PC-9 (cell line): ENCODE measurements at regions not wholly inside any gene's neighbourhood (a gene's known extent, or its start where the extent isn't known, plus 50 kb on each side); places are given as distances from the start of the nearest gene placed in this dataset.
A peak's percentile ranks its signal among the peaks of the same experiment; 100 is the strongest.

ENCODE experiments used
- BruUV-seq: library from RNA; stranded (reverse); fragments of 400-500 nt; replicated peaks from 2 replicates; lab custom pipeline; 2021; lab: Mats Ljungman, UMichigan
- CTCF ChIA-PET: fragments of 300-600 bp; sonication (Branson Sonifier 250); formaldehyde crosslinking; loops from one replicate; lab custom pipeline; 2022; ENCODE audit warnings: antibody characterized with exemption; lab: Charles Lee
- POLR2A ChIA-PET: fragments of 300-600 bp; sonication (Branson Sonifier 250); formaldehyde crosslinking; loops from one replicate; lab custom pipeline; 2022; ENCODE audit warnings: antibody characterized with exemption; ENCODE audit not compliant: unreplicated experiment; lab: Charles Lee
- DNase-seq, 2 experiments: peaks; one replicate each; pipeline versions ENCODE4 v3.0.0 to v3.0.0-alpha.2; 2015 to 2022; ENCODE audit warnings: mixed read lengths in 1 of 2
- H2AFZ ChIP-seq: fragments of 200-600 bp; sonication (generic); 2 replicates; pipeline ENCODE4 v1.8.1; 2017; ENCODE audit warnings: antibody characterized with exemption
- H3F3A ChIP-seq: fragments of 200-600 bp; sonication (generic); 2 replicates; pipeline ENCODE4 v1.8.1; 2017; ENCODE audit warnings: antibody characterized with exemption, mild to moderate bottlenecking, low read depth; ENCODE audit not compliant: insufficient read depth
- H3K27ac ChIP-seq: fragments of 200-600 bp; sonication (generic); 2 replicates; pipeline ENCODE4 v1.6.1; 2016; ENCODE audit warnings: mixed run types
- H3K27me3 ChIP-seq: fragments of 200-600 bp; sonication (generic); 2 replicates; pipeline ENCODE4 v1.6.1; 2016; ENCODE audit warnings: low read depth, mixed run types; ENCODE audit not compliant: insufficient read depth
- H3K36me3 ChIP-seq: fragments of 200-600 bp; sonication (generic); 2 replicates; pipeline ENCODE4 v1.6.1; 2016; ENCODE audit warnings: low read depth, mixed run types
- H3K4me1 ChIP-seq: fragments of 200-600 bp; sonication (generic); replicated peaks from 2 replicates; pipeline ENCODE4 v1.6.1; 2016; ENCODE audit warnings: mixed run types; ENCODE audit not compliant: insufficient read depth
- H3K4me2 ChIP-seq: fragments of 200-600 bp; sonication (generic); 2 replicates; pipeline ENCODE4 v1.6.1; 2017; ENCODE audit warnings: mixed run types
- H3K4me3 ChIP-seq: fragments of 200-600 bp; sonication (generic); 2 replicates; pipeline ENCODE4 v1.6.1; 2016; ENCODE audit warnings: mixed run types
- H3K79me2 ChIP-seq: fragments of 200-600 bp; sonication (generic); 2 replicates; pipeline ENCODE4 v1.6.1; 2017; ENCODE audit warnings: low read depth, mixed run types
- H3K9me2 ChIP-seq: fragments of 200-600 bp; sonication (generic); 2 replicates; pipeline ENCODE4 v1.8.1; 2017; ENCODE audit warnings: mild to moderate bottlenecking; ENCODE audit not compliant: insufficient read depth
- H3K9me3 ChIP-seq: fragments of 200-600 bp; sonication (generic); 2 replicates; pipeline ENCODE4 v1.8.1; 2016; ENCODE audit warnings: low read depth; ENCODE audit not compliant: insufficient read depth
- H4K20me1 ChIP-seq: fragments of 200-600 bp; sonication (generic); 2 replicates; pipeline ENCODE4 v1.8.1; 2017; ENCODE audit not compliant: insufficient read depth
- EZH2 ChIP-seq: fragments of 200-600 bp; sonication (generic); IDR thresholded peaks from 2 replicates; pipeline ENCODE4 v1.8.0; 2017; ENCODE audit warnings: antibody characterized with exemption, low read depth
- intact Hi-C: fragments of 100-400 bp; cut with micrococcal nuclease; formaldehyde crosslinking; loops from one replicate; pipeline ENCODE4 v1.10.0; 2022; ENCODE audit not compliant: unreplicated experiment
- TF ChIP-seq, protein P1 (sequence below): fragments of 200-600 bp; sonication (generic); conservative IDR thresholded peaks from 2 replicates; pipeline ENCODE4 v1.6.1; 2017; ENCODE audit warnings: mixed run types, antibody characterized with exemption, mild to moderate bottlenecking, moderate library complexity

DNA sequence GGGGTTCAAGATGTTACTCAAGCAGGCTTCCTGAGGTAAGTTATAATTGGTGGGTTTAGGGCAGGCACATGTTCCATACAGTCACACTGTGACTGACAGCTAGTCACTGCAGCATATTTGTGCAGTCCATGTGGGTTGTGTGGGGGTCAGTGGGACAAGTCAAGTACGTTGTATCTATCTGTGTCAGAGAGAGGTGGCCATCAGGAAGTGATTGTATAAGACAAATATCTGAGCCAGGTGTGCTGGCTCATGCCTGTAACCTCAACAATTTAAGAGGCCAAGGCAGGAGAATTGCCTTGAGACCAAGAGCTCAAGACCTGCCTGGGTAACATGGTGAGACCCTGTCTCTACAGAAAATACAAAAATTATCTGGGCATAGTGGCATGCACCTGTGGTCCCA lies 509.3 kb downstream of the CENPC start:
- H3K27ac ChIP-seq, result no peak overlapping the region
- ChIA-PET POLR2A (no interaction called here), CTCF (no interaction called here)
- no peaks in the 10 kb centered on the region for H4K20me1 ChIP-seq
- BruUV-seq, result no TSS peak
- intact Hi-C loops, result no loop called here
- no peaks in the 10 kb centered on the region for H3K27me3 ChIP-seq
- no peaks in the 10 kb centered on the region for H3K36me3 ChIP-seq
- no peak for DNase-seq
- H3K4me2 ChIP-seq, result no peak overlapping the region
- H3K4me1 ChIP-seq, result no peaks in the 10 kb centered on the region
- no peaks in the 10 kb centered on the region for H3K9me3 ChIP-seq
- no peak overlapping the region for H2AFZ ChIP-seq
- TF ChIP-seq, protein P1, sequence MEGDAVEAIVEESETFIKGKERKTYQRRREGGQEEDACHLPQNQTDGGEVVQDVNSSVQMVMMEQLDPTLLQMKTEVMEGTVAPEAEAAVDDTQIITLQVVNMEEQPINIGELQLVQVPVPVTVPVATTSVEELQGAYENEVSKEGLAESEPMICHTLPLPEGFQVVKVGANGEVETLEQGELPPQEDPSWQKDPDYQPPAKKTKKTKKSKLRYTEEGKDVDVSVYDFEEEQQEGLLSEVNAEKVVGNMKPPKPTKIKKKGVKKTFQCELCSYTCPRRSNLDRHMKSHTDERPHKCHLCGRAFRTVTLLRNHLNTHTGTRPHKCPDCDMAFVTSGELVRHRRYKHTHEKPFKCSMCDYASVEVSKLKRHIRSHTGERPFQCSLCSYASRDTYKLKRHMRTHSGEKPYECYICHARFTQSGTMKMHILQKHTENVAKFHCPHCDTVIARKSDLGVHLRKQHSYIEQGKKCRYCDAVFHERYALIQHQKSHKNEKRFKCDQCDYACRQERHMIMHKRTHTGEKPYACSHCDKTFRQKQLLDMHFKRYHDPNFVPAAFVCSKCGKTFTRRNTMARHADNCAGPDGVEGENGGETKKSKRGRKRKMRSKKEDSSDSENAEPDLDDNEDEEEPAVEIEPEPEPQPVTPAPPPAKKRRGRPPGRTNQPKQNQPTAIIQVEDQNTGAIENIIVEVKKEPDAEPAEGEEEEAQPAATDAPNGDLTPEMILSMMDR, result no peak
- no peak for TF ChIP-seq EZH2
- no peak overlapping the region for H3K4me3 ChIP-seq
- H3F3A ChIP-seq, result no peaks in the 10 kb centered on the region
- no peaks in the 10 kb centered on the region for H3K79me2 ChIP-seq
- no peaks in the 10 kb centered on the region for H3K9me2 ChIP-seq

DNA sequence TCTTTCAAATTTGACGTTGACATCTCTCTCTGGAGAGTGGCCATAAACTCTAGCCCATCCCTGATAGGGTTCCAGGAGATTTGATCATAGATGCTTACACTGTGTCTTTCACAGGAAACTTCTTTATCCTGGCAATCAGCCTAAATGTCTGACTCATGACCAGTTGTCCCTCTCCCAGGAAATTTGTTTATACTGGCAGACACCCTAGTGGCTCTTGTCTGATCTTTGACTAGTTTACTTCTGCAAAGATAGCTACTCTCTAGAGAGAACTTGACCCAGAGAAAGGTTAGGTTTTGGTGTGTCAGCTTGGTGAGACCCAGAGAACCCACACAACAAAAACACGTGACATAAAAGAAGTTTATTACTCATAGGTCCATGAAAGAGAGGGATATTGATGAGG lies 509.8 kb downstream of the CENPC start:
- no peak for TF ChIP-seq EZH2
- TF ChIP-seq, protein P1, result no peak
- no peak overlapping the region for H3K4me2 ChIP-seq
- no peaks in the 10 kb centered on the region for H3K4me1 ChIP-seq
- no peaks in the 10 kb centered on the region for H3K79me2 ChIP-seq
- no TSS peak for BruUV-seq
- DNase-seq, result peak in 1 of 2 experiments; percentile 17
- no peaks in the 10 kb centered on the region for H3K9me3 ChIP-seq
- H3K4me3 ChIP-seq, result no peak overlapping the region
- no peak overlapping the region for H2AFZ ChIP-seq
- ChIA-PET CTCF (no interaction called here), POLR2A (no interaction called here)
- H3K36me3 ChIP-seq, result no peaks in the 10 kb centered on the region
- intact Hi-C loops, result no loop called here
- no peaks in the 10 kb centered on the region for H4K20me1 ChIP-seq
- no peak overlapping the region for H3K27ac ChIP-seq
- H3F3A ChIP-seq, result no peaks in the 10 kb centered on the region
- no peaks in the 10 kb centered on the region for H3K27me3 ChIP-seq
- no peaks in the 10 kb centered on the region for H3K9me2 ChIP-seq

DNA sequence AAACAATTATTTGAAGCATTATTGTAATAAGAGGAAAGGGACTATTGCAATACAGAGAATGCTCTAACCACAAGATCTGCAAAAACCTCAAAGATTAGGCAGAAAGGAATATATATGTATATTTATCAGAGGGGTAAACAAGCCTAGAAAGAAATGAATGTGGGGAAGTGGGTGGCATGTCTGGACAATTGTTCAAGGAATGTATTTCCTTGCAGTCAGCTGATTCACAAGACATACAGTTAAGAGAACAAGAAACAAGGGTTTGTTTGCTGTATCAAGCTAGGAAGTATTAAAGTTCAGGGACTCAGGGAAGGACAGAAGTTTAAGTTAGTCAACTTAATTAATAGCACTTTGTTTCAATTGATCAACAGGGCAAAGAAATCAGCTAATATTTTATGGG lies 514.7 kb downstream of the CENPC start:
- H4K20me1 ChIP-seq, result no peaks in the 10 kb centered on the region
- H3K79me2 ChIP-seq, result no peaks in the 10 kb centered on the region
- CTCF ChIA-PET, result no interaction called here
- no peaks in the 10 kb centered on the region for H3F3A ChIP-seq
- TF ChIP-seq, protein P1, result no peak
- no peak for TF ChIP-seq EZH2
- H3K4me2 ChIP-seq, result no peak overlapping the region
- no peak overlapping the region for H3K4me3 ChIP-seq
- no peaks in the 10 kb centered on the region for H3K27me3 ChIP-seq
- H3K9me3 ChIP-seq, result no peaks in the 10 kb centered on the region
- POLR2A ChIA-PET, result no interaction called here
- intact Hi-C loops, result no loop called here
- H2AFZ ChIP-seq, result no peak overlapping the region
- BruUV-seq, result no TSS peak
- H3K36me3 ChIP-seq, result no peaks in the 10 kb centered on the region
- no peaks in the 10 kb centered on the region for H3K9me2 ChIP-seq
- H3K27ac ChIP-seq, result no peak overlapping the region
- no peak for DNase-seq
- no peaks in the 10 kb centered on the region for H3K4me1 ChIP-seq
